Kidney epithelial cell (primary cell): ENCODE measurements at regions not wholly inside any gene's neighbourhood (a gene's known extent, or its start where the extent isn't known, plus 50 kb on each side); places are given as distances from the start of the nearest gene placed in this dataset.

Source experiments
- DNase-seq: peaks from one replicate; pipeline ENCODE4 v3.0.0-alpha.2; 2010; ENCODE audit warnings: low read depth
- H3K27me3 ChIP-seq: 2 replicates; pipeline ENCODE4 v1.6.0; 2011; ENCODE audit warnings: low read length; ENCODE audit not compliant: control insufficient read depth, insufficient read depth
- H3K36me3 ChIP-seq: 2 replicates; pipeline ENCODE4 v1.5.1; 2011; ENCODE audit warnings: low read length; ENCODE audit not compliant: control insufficient read depth, insufficient read depth
- H3K4me3 ChIP-seq: 2 replicates; pipeline ENCODE4 v1.5.1; 2011; ENCODE audit warnings: low read depth, mild to moderate bottlenecking, control low read depth, low read length
- CTCF ChIP-seq: IDR thresholded peaks from 2 replicates; pipeline ENCODE4 v1.5.1; 2011; ENCODE audit warnings: mild to moderate bottlenecking, moderate library complexity, low read length, control low read depth, inconsistent platforms; ENCODE audit not compliant: insufficient read depth, poor library complexity, severe bottlenecking

GRCh38 chr13:105608104-105608503 lies 927.4 kb downstream of the EFNB2 start:
- Histone ChIP-seq H3K36me3 (no peaks in the 10 kb centered on the region), H3K27me3 (no peaks in the 10 kb centered on the region), H3K4me3 (no peak overlapping the region)
- TF ChIP-seq CTCF: no peak
- DNase-seq: no peak

DNA sequence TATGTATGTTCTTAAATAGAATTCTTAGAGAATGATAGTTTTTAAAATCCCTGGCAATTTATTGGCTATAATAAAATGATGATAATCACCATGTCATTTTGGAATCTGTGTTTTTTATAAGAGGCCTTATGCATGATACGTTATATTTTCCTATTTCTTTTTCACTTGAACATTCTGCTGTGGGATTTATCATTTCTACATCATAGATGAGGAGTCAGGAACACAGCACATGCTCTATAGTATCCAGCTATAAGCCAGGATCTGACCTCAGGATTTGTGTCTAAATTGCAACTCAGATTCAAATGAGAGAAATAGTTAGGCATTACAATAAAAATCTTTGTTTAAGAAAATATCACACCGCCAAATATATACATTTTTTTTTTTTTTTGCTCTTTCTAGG lies 928.0 kb downstream of the EFNB2 start:
- DNase-seq: no peak
- no peaks in the 10 kb centered on the region for H3K27me3 ChIP-seq

GRCh38 chr13:105607016-105607415 lies 928.4 kb downstream of the EFNB2 start:
- Histone ChIP-seq H3K27me3 (no peaks in the 10 kb centered on the region), H3K4me3 (no peak overlapping the region), H3K36me3 (no peaks in the 10 kb centered on the region)
- DNase-seq: no peak
- no peak for TF ChIP-seq CTCF

More for the DNA sequence above, 928.0 kb downstream of the EFNB2 start:
- Histone ChIP-seq H3K4me3 (no peak overlapping the region), H3K36me3 (no peaks in the 10 kb centered on the region)
- TF ChIP-seq CTCF: no peak

DNA sequence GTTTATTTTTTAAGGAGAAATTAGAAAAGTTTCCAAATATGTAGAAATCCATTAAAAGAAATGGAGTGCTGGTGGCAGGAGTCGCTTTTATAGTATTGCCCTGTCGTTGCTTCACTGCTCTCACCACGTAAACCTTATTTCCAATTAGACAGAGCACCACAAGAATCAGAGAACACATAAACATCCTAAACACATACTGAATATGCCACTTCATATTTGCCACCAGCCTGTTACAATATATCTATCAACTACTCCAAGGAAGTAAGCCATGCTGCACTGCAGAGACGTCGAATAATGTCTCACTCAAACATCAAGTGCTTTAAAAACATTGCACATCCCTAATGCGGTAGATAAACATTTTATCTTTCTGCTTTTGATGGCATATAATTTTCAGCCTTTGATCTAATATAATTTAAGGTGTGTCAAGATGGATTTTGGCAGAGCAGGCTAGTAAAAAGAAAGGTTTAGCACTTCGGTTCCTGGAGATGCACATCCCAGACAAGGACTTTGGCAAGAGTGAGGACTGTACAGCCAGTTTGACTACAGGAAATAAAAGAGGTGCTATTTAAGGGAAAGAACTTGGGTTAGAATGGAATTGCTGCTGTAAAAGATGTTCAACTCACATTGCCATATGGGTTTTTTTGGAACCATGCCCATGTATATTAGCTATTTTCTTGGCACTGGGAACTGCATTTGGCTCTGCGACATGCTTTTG lies 932.3 kb downstream of the EFNB2 start:
- Histone ChIP-seq H3K4me3 (no peak overlapping the region), H3K36me3 (no peaks in the 10 kb centered on the region), H3K27me3 (no peaks in the 10 kb centered on the region)
- no peak for DNase-seq
- no peak for TF ChIP-seq CTCF

DNA sequence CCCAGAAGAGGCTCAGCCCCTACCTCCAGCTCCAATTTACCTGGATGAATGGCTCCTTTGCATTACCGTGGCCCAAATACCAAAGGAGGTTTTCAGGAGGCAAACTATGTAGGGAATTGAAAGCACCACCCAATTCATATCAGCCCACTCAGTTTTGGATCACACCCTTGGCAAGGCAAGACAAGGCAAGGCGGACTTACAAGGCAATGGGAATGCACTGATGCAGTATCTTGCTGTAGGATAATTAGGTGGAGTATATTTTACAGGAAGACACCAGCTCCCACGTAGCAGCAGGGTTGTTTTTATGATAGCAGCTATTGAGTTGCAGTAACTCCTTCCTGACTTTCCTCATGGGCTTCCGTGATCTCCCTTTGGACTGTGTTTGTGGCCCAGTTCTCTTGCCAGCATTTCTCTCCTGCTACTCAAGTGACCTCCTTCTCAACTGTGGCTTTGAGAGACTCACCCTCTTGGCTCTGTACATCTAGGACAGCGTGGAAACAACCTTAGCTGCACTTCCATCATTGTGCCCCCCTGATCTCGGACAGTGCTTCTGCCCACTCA lies 935.9 kb downstream of the EFNB2 start:
- H3K27me3 ChIP-seq: no peaks in the 10 kb centered on the region
- H3K36me3 ChIP-seq: no peaks in the 10 kb centered on the region
- DNase-seq: no peak
- TF ChIP-seq CTCF: no peak
- no peak overlapping the region for H3K4me3 ChIP-seq

DNA sequence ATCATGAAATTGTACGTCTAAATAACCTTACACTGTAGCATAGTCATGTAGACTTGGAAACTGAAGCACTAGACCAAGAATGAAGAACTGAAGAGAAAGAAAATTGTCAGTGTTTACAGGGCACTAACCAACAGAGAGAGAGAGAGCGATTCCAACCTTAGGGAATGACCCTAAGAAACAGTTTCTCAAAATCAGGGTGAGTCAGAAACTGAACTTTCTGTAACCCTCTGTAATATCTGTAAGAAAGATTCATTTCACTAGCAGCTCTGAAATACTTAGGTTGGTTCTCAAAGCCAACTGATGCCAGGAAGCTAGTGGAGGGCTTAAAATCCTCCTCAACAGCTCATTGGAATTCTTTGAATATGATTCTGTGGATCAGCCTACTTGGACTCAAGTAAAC lies 936.9 kb downstream of the EFNB2 start:
- peak; percentile 21 for DNase-seq
- H3K27me3 ChIP-seq: no peaks in the 10 kb centered on the region
- TF ChIP-seq CTCF: no peak
- H3K36me3 ChIP-seq: no peaks in the 10 kb centered on the region
- no peak overlapping the region for H3K4me3 ChIP-seq
